ENCODE measurements at regions not wholly inside any gene's neighbourhood (a gene's known extent, or its start where the extent isn't known, plus 50 kb on each side); places are given as distances from the start of the nearest gene placed in this dataset.

DNA sequence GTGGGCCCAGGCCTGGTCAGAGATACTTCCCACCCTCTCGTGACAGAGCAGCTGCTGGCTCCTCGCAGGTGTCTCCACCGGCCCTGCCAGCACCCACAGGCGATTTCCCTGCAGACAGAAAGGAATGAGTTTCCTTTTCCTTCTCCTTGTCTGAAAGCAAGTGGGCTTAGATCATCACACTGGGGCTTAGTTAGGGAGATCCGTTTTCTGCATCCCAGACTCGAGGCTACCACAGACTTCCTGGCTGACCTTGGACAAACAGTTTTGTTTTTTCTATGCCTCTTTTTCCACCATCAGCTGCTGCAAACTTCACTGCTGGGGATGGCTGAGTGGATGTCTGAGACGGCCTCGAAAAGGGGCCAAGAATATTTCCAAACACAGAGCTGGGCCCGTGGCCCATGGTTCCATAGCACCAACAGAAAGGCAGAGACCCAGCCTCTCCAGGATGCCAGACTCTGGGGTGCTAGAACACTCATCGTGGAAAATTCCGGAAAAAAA, 86.5 kb downstream of the BANF2 start:
- Histone ChIP-seq H3K79me2 (ENCODE audit: insufficient read depth, low read length) (no peaks in the 10 kb centered on the region), H3K4me2 (ENCODE audit: insufficient read depth, low read length) (no peak overlapping the region), H4K20me1 (ENCODE audit: insufficient read depth, low read length) (no peaks in the 10 kb centered on the region), H3K27me3 (ENCODE audit: insufficient read depth, low read length, poor library complexity) (no peaks in the 10 kb centered on the region), H3K4me3 (ENCODE audit: low read depth in 1 of 2, low read length in 2 of 2) (no peak overlapping the region), H3K27ac (ENCODE audit: low read length) (no peak overlapping the region), H3K9ac (ENCODE audit: low read depth, low read length) (no peak overlapping the region), H2AFZ (ENCODE audit: low read depth, low read length) (no peak overlapping the region), H3K36me3 (ENCODE audit: insufficient read depth, low read length) (no peaks in the 10 kb centered on the region), H3K9me3 (ENCODE audit: insufficient read depth, low read length, severe bottlenecking) (no peaks in the 10 kb centered on the region), H3K4me1 (ENCODE audit: insufficient read depth, low read length) (no peaks in the 10 kb centered on the region)
- no peak for ATAC-seq (ENCODE audit: insufficient read depth, low read depth)
- TF ChIP-seq, protein P1, sequence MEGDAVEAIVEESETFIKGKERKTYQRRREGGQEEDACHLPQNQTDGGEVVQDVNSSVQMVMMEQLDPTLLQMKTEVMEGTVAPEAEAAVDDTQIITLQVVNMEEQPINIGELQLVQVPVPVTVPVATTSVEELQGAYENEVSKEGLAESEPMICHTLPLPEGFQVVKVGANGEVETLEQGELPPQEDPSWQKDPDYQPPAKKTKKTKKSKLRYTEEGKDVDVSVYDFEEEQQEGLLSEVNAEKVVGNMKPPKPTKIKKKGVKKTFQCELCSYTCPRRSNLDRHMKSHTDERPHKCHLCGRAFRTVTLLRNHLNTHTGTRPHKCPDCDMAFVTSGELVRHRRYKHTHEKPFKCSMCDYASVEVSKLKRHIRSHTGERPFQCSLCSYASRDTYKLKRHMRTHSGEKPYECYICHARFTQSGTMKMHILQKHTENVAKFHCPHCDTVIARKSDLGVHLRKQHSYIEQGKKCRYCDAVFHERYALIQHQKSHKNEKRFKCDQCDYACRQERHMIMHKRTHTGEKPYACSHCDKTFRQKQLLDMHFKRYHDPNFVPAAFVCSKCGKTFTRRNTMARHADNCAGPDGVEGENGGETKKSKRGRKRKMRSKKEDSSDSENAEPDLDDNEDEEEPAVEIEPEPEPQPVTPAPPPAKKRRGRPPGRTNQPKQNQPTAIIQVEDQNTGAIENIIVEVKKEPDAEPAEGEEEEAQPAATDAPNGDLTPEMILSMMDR (IDR thresholded peaks at IDR 0.05; ENCODE audit: borderline replicate concordance, extremely low read depth, low read length, poor library complexity, severe bottlenecking), result no peak
- TF ChIP-seq EZH2 (IDR thresholded peaks at IDR 0.05; ENCODE audit: borderline replicate concordance, low read depth, low read length, severe bottlenecking), result no peak
- DNase-seq, result no peak

Data from DND-41 (cell line).